SK-N-MC (cell line): ENCODE measurements at regions not wholly inside any gene's neighbourhood (a gene's known extent, or its start where the extent isn't known, plus 50 kb on each side); places are given as distances from the start of the nearest gene placed in this dataset.

Experiments
- DNase-seq: peaks from one replicate; pipeline ENCODE4 v3.0.0-alpha.2; 2011; ENCODE audit warnings: low read depth, low spot score
- H3K27ac ChIP-seq: fragments of 200-600 bp; sonication (generic); 2 replicates; pipeline ENCODE4 v1.5.1; 2016; ENCODE audit warnings: mixed run types
- H3K36me3 ChIP-seq: fragments of 200-600 bp; sonication (generic); 2 replicates; pipeline ENCODE4 v1.6.1; 2017; ENCODE audit warnings: antibody characterized with exemption, low read length, mixed read lengths; ENCODE audit not compliant: insufficient read depth
- H3K4me3 ChIP-seq: fragments of 200-600 bp; sonication (generic); 2 replicates; pipeline ENCODE4 v1.5.1; 2016
- H3K9ac ChIP-seq: fragments of 200-600 bp; sonication (generic); 2 replicates; pipeline ENCODE4 v1.8.0; 2017; ENCODE audit warnings: mixed run types, mixed read lengths; ENCODE audit not compliant: insufficient read length
- H3K9me3 ChIP-seq: fragments of 200-600 bp; sonication (generic); 2 replicates; pipeline ENCODE4 v1.6.1; 2017; ENCODE audit warnings: low read depth, mild to moderate bottlenecking, antibody characterized with exemption, low read length, moderate library complexity, mixed read lengths
- EZH2 ChIP-seq: fragments of 200-600 bp; sonication (generic); IDR thresholded peaks from one replicate; pipeline ENCODE4 v1.6.1; 2017; ENCODE audit warnings: antibody characterized with exemption
- FOXP2 ChIP-seq: optimal IDR thresholded peaks from 2 replicates; pipeline ENCODE3; 2011; ENCODE audit warnings: mild to moderate bottlenecking, moderate library complexity; ENCODE audit not compliant: insufficient read depth; ENCODE audit errors: extremely low read length, control extremely low read depth
- POLR2AphosphoS5 ChIP-seq: IDR thresholded peaks from 2 replicates; pipeline ENCODE4 v1.6.1; 2012; ENCODE audit warnings: mild to moderate bottlenecking, low read depth, low read length, borderline replicate concordance

DNA sequence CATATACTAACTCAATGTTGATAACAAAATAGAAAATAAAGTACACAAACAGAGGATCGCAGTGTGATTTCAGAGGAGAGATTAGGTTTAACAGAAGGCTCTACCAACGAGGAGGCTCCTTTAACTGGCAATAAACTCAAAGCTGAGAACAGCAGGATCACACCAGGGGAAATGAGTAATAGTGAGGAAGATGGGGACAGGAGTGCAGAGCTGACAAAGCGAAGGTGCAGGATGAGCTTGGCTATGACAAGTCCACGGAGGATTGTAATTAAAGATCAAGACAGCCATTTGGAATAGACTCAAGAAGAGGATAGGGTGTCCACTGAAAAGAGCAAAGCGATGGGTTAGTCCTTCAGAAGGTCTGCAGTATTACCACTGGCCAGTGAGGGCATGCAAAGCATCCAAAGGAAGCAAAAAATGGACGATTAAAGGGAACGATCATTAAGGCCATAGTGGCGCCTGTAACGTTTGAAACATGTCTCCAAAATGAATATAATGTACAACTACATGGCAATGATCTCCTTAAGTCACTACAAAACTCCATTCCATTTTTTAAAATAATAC lies 85.3 kb downstream of the GRIN2B start:
- no peaks in the 10 kb centered on the region for H3K9me3 ChIP-seq
- TF ChIP-seq POLR2AphosphoS5 (no peak), EZH2 (no peak), FOXP2 (no peak)
- no peak for DNase-seq
- no peak overlapping the region for H3K4me3 ChIP-seq
- H3K9ac ChIP-seq: no peak overlapping the region
- no peak overlapping the region for H3K27ac ChIP-seq
- no peaks in the 10 kb centered on the region for H3K36me3 ChIP-seq

DNA sequence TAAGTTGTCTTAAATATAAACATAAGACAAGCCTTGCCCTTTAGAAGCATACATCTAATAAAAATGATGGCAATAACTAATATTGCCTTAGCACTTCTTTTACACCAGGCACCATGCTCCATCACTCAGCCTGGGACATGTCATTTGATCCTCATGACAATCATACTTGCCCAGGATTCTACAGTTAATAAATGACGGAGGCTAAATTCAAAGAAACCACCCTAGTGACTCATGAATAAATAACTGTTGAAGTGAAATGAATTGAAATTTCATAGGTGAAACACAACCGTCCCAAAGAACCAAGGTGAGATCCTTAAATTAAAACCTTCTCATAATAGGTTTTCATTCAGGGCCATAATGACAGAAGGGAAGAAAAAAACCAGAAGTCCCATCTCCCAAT lies 89.5 kb downstream of the GRIN2B start:
- Histone ChIP-seq H3K9ac (no peak overlapping the region), H3K36me3 (no peaks in the 10 kb centered on the region), H3K27ac (no peak overlapping the region), H3K4me3 (no peak overlapping the region), H3K9me3 (no peaks in the 10 kb centered on the region)
- no peak for DNase-seq
- TF ChIP-seq FOXP2 (no peak), POLR2AphosphoS5 (no peak)

DNA sequence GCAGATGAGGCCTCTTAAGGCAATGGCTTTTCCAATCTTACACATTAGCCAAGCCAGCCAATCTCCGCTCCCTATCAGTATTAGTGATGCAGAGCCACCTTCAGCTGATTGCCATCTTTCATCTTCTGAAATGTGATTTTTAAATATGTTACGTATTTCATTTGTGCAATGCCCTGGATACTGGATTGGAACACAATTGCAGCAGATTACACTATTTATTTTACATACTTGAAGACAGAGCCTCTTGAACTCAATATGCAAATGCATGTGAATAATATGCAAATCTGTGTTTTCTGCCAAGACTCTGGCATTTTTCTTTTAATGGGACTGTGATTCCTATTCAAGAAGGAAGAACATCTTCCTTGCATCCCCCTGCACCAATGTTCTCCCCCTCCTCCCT lies 90.5 kb downstream of the GRIN2B start:
- DNase-seq: no peak
- H3K9me3 ChIP-seq: no peaks in the 10 kb centered on the region
- no peaks in the 10 kb centered on the region for H3K36me3 ChIP-seq
- H3K4me3 ChIP-seq: no peak overlapping the region
- no peak overlapping the region for H3K27ac ChIP-seq
- TF ChIP-seq EZH2: no peak
- no peak for TF ChIP-seq FOXP2
- TF ChIP-seq POLR2AphosphoS5: no peak
- no peak overlapping the region for H3K9ac ChIP-seq

DNA sequence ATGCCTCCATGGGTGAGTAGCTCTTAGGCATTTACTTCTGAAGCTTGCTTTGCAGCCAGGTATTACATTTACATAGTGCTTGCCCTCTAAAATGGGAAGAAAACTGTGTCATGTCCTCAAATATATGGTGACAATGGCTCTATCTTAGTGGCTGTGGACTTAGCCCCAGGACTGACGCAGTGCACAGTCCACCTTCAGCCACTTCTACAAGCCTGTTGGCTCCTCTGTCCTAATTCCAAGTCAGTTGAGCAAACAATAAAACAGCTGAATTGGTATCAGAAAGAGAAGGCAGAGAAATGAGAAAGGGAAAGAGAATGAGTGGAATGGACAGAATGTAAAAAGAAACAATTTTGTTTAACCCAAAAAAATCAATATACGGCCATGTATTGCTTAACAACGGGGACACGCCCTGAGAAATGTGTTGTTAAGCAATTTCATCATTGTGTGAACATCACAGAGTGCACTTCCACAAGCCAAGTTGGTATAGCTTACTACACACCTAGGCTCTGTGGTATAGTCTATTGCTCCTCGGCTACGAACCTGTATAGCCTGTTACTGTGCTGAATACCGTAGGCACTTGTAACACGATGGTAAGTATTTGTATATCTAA lies 93.5 kb downstream of the GRIN2B start:
- H3K9ac ChIP-seq: no peak overlapping the region
- H3K4me3 ChIP-seq: no peak overlapping the region
- H3K27ac ChIP-seq: no peak overlapping the region
- no peak for DNase-seq
- H3K36me3 ChIP-seq: no peaks in the 10 kb centered on the region
- TF ChIP-seq FOXP2 (no peak), EZH2 (no peak), POLR2AphosphoS5 (no peak)
- H3K9me3 ChIP-seq: no peaks in the 10 kb centered on the region

DNA sequence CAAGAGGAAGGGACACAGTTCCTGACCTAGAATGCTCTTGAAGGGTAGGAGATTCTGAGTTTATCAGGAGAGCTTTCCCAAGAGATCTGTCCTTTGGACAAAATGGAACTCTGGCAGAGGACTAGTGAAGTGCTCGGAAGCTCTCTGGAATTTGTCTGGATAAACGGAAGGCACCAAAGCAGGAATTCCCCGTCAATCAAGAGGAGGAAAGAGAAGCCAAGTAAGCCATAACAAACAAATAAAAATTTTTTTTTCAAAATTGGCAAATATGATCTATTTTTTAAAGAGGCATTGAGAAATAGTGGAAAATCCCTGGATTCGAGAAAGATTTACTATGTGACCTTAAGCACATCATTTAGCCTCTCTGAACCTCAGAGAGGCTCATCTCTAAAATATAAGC lies 99.2 kb downstream of the GRIN2B start:
- H3K27ac ChIP-seq: no peak overlapping the region
- DNase-seq: no peak
- no peak overlapping the region for H3K4me3 ChIP-seq
- no peaks in the 10 kb centered on the region for H3K36me3 ChIP-seq
- H3K9me3 ChIP-seq: no peaks in the 10 kb centered on the region
- H3K9ac ChIP-seq: no peak overlapping the region
- TF ChIP-seq EZH2 (no peak), FOXP2 (no peak), POLR2AphosphoS5 (no peak)

DNA sequence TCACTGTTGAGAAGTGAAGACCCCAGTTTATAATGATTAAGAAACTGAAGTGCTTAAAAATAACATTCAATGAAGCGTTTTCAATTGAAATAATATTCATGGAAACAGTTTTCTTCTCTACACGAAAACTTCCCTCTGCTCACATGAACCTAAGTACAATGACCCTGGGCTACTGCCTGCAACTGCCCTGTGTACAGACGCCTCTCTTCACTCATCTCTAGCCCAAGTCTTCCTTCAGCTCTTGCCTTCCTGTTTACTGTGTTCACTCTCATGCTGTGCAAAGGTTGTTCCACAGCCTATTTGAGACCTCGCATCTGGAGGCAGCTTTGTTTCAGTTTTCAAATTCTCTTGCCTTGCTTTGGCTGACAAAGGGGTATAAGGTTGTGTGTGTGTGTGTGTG lies 100.8 kb downstream of the GRIN2B start:
- TF ChIP-seq POLR2AphosphoS5 (no peak), FOXP2 (no peak), EZH2 (no peak)
- no peak for DNase-seq

DNA sequence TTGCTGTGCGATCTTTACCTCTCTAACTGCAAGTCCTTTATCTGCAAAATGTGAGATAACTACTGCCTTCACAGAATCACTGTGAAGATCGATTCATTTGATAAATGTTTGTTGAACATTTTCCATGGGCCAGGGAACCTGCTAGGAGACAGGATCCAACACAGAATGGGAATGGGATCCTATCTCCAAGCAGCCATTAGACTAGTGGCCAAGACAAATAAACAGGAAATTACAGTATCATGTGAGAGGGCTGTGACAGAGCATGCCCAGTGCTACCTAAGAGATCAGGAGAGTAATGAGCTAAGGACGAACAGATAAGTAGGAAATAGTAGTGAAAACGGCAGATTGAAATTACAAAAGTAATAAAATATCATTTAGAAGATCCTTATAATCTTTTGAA lies 105.7 kb downstream of the GRIN2B start:
- TF ChIP-seq POLR2AphosphoS5: no peak
- TF ChIP-seq EZH2: no peak
- TF ChIP-seq FOXP2: no peak
- no peak overlapping the region for H3K4me3 ChIP-seq
- H3K36me3 ChIP-seq: no peaks in the 10 kb centered on the region
- no peaks in the 10 kb centered on the region for H3K9me3 ChIP-seq
- no peak overlapping the region for H3K9ac ChIP-seq
- no peak overlapping the region for H3K27ac ChIP-seq
- DNase-seq: no peak

More for the DNA sequence above, 100.8 kb downstream of the GRIN2B start:
- no peaks in the 10 kb centered on the region for H3K36me3 ChIP-seq
- H3K4me3 ChIP-seq: no peak overlapping the region
- H3K27ac ChIP-seq: no peak overlapping the region
- H3K9ac ChIP-seq: no peak overlapping the region
- no peaks in the 10 kb centered on the region for H3K9me3 ChIP-seq

DNA sequence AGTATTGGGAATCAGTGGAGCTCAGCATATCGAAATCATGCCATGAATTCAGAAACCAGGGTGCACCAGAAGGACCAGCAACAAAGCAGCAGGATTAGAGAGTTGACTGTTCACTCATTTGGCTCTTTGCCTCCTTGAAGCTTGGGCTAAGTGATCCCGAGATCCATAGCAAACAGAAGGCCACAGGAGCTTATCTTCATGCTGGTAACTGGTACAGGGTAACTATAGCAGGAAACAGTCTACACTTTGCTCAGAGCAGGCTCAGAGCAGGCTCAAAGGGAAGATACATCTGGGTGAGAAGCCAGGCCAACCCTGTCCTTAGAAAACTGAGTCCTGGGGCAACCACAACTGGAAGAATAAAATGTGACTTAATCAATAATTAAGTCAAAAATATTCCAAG lies 111.1 kb downstream of the GRIN2B start:
- no peaks in the 10 kb centered on the region for H3K36me3 ChIP-seq
- TF ChIP-seq FOXP2: no peak
- TF ChIP-seq POLR2AphosphoS5: no peak
- TF ChIP-seq EZH2: no peak
- H3K9ac ChIP-seq: no peak overlapping the region
- no peak for DNase-seq
- H3K27ac ChIP-seq: no peak overlapping the region
- H3K9me3 ChIP-seq: no peaks in the 10 kb centered on the region
- H3K4me3 ChIP-seq: no peak overlapping the region
